CD4-positive, alpha-beta T cell (primary cell): ENCODE measurements at regions not wholly inside any gene's neighbourhood (a gene's known extent, or its start where the extent isn't known, plus 50 kb on each side); places are given as distances from the start of the nearest gene placed in this dataset.

Experiments
- ATAC-seq: fragments of 200-7000 bp; cut with Tn5 transposase; one replicate; pipeline ENCODE4 v1.10.0; 2022; ENCODE audit warnings: mild to moderate bottlenecking; ENCODE audit not compliant: poor library complexity
- CTCF ChIA-PET: fragments of 350-600 bp; sonication (Branson Sonifier 250); formaldehyde crosslinking; loops from one replicate; lab custom pipeline; 2021; ENCODE audit warnings: antibody characterized with exemption, inconsistent platforms; lab: Charles Lee
- POLR2A ChIA-PET: fragments of 350-600 bp; sonication (Branson Sonifier 250); formaldehyde crosslinking; loops from one replicate; lab custom pipeline; 2021; ENCODE audit warnings: antibody characterized with exemption, inconsistent platforms; lab: Charles Lee
- DNase-seq, 14 experiments: peaks; one replicate each; pipeline ENCODE4 v3.0.0-alpha.2; 2013 to 2020; ENCODE audit warnings: mixed read lengths in 2 of 14
- H3K27ac ChIP-seq, 2 donors: one replicate each; pipeline versions ENCODE4 v1.5.1 to v1.7.0; 2013; ENCODE audit warnings: low read length in 2 of 2, low read depth in 1 of 2, mild to moderate bottlenecking in 1 of 2
- H3K27me3 ChIP-seq, 2 experiments: 1 replicate in 1 of 2; 2 replicates in 1 of 2; pipeline versions ENCODE4 v1.6.1 to v1.7.0; 2013; ENCODE audit warnings: low read length in 2 of 2, control low read depth in 1 of 2, mild to moderate bottlenecking in 1 of 2, moderate library complexity in 1 of 2; ENCODE audit not compliant: insufficient read depth in 2 of 2, control insufficient read depth in 1 of 2
- H3K36me3 ChIP-seq: one replicate; pipeline ENCODE4 v1.6.1; 2013; ENCODE audit warnings: low read length, control low read depth; ENCODE audit not compliant: insufficient read depth
- H3K4me1 ChIP-seq: one replicate; pipeline ENCODE4 v1.6.1; 2013; ENCODE audit warnings: low read length, control low read depth; ENCODE audit not compliant: insufficient read depth
- H3K4me3 ChIP-seq: one replicate; pipeline ENCODE4 v1.5.1; 2013; ENCODE audit warnings: mild to moderate bottlenecking, low read length, moderate library complexity
- H3K9me3 ChIP-seq, 2 experiments: 1 replicate in 1 of 2; 2 replicates in 1 of 2; pipeline versions ENCODE4 v1.6.1 to v1.7.0; 2013; ENCODE audit warnings: low read length in 2 of 2, mild to moderate bottlenecking in 2 of 2, control low read depth in 1 of 2, moderate library complexity in 1 of 2; ENCODE audit not compliant: control insufficient read depth in 1 of 2, insufficient read depth in 1 of 2
- H3K27ac Mint-ChIP-seq: one replicate; pipeline ENCODE4 v1.8.0; 2020; ENCODE audit warnings: mixed read lengths
- H3K27me3 Mint-ChIP-seq: one replicate; pipeline ENCODE4 v1.8.0; 2021; ENCODE audit warnings: mixed read lengths
- H3K36me3 Mint-ChIP-seq: one replicate; pipeline ENCODE4 v1.8.0; 2021; ENCODE audit warnings: low read depth, mixed read lengths
- H3K4me1 Mint-ChIP-seq: one replicate; pipeline ENCODE4 v1.8.0; 2021; ENCODE audit warnings: low read depth, mixed read lengths
- H3K4me3 Mint-ChIP-seq: one replicate; pipeline ENCODE4 v1.8.0; 2020; ENCODE audit warnings: mild to moderate bottlenecking, mixed read lengths
- H3K9me3 Mint-ChIP-seq: one replicate; pipeline ENCODE4 v1.8.0; 2020; ENCODE audit warnings: mixed read lengths
- CTCF ChIP-seq: fragments of 200-600 bp; IDR thresholded peaks from one replicate; pipeline ENCODE4 v1.8.0; 2022; ENCODE audit warnings: antibody characterized with exemption, mild to moderate bottlenecking
- intact Hi-C, 2 experiments: fragments of 100-400 bp; cut with DNase I in 1 of 2; cut with micrococcal nuclease in 1 of 2; formaldehyde crosslinking; loops; one replicate each; pipeline versions ENCODE4 v1.15.1 to v1.9.0; 2023 to 2025; cut with DNase I, micrococcal nuclease

- ATAC-seq (no peak), DNase-seq (no peak)
- Mint-ChIP-seq H3K9me3 (no peaks in the 10 kb centered on the region), H3K27ac (no peak overlapping the region), H3K27me3 (no peaks in the 10 kb centered on the region), H3K4me1 (no peaks in the 10 kb centered on the region), H3K4me3 (no peak overlapping the region), H3K36me3 (no peaks in the 10 kb centered on the region)
- ChIA-PET POLR2A (no interaction called here), CTCF (no interaction called here)
- TF ChIP-seq CTCF: no peak
- Histone ChIP-seq H3K4me1 (no peaks in the 10 kb centered on the region), H3K4me3 (no peak overlapping the region), H3K27me3 (no peaks in the 10 kb centered on the region), H3K36me3 (no peaks in the 10 kb centered on the region), H3K9me3 (no peaks in the 10 kb centered on the region), H3K27ac (no peak overlapping the region)
- intact Hi-C loops: no loop called here
These were observed 532.2 kb downstream of the NR2F1-AS1 start for GRCh38 chr5:93048858-93049257.

- TF ChIP-seq CTCF: no peak
- no peak for DNase-seq
- H3K27me3 Mint-ChIP-seq: no peaks in the 10 kb centered on the region
- Histone ChIP-seq H3K27me3 (no peaks in the 10 kb centered on the region), H3K4me3 (no peak overlapping the region), H3K9me3 (no peaks in the 10 kb centered on the region), H3K4me1 (no peaks in the 10 kb centered on the region), H3K36me3 (no peaks in the 10 kb centered on the region), H3K27ac (no peak overlapping the region)
- ChIA-PET POLR2A (no interaction called here), CTCF (no interaction called here)
- intact Hi-C loops: no loop called here
- ATAC-seq: no peak
- H3K9me3 Mint-ChIP-seq: no peaks in the 10 kb centered on the region
- H3K27ac Mint-ChIP-seq: no peak overlapping the region
- no peaks in the 10 kb centered on the region for H3K4me1 Mint-ChIP-seq
- H3K36me3 Mint-ChIP-seq: no peaks in the 10 kb centered on the region
- no peak overlapping the region for H3K4me3 Mint-ChIP-seq
These were observed 536.0 kb downstream of the NR2F1-AS1 start for GRCh38 chr5:93044859-93045666.

- no peak for DNase-seq
- no peaks in the 10 kb centered on the region for H3K27me3 Mint-ChIP-seq
- no peak overlapping the region for H3K27ac Mint-ChIP-seq
- TF ChIP-seq CTCF: no peak
- Histone ChIP-seq H3K9me3 (no peaks in the 10 kb centered on the region), H3K27me3 (no peaks in the 10 kb centered on the region), H3K4me1 (no peaks in the 10 kb centered on the region), H3K27ac (no peak overlapping the region), H3K36me3 (no peaks in the 10 kb centered on the region), H3K4me3 (no peak overlapping the region)
- no peak overlapping the region for H3K4me3 Mint-ChIP-seq
- no peaks in the 10 kb centered on the region for H3K4me1 Mint-ChIP-seq
- ChIA-PET CTCF (no interaction called here), POLR2A (no interaction called here)
- intact Hi-C loops: no loop called here
- H3K36me3 Mint-ChIP-seq: no peaks in the 10 kb centered on the region
- peaks cover 4% of the 10 kb centered on the region for H3K9me3 Mint-ChIP-seq
- ATAC-seq: no peak
These were observed 541.1 kb downstream of the NR2F1-AS1 start for GRCh38 chr5:93039888-93040287.
